Renal cortex interstitium (tissue), 11 donors: ENCODE measurements at regions not wholly inside any gene's neighbourhood (a gene's known extent, or its start where the extent isn't known, plus 50 kb on each side); places are given as distances from the start of the nearest gene placed in this dataset.
"Not testable (repeated sequence)": the region's sequence is repeated elsewhere in the genome, so short reads cannot be mapped to it uniquely, and the experiment has no call there.

Experiments used
- DNase-seq, 11 donors: peaks; one replicate each; pipeline ENCODE4 v3.0.0-alpha.2; 2013; ENCODE audit warnings: low read depth in 9 of 11, low spot score in 4 of 11; ENCODE audit errors: extremely low read depth in 1 of 11

DNA sequence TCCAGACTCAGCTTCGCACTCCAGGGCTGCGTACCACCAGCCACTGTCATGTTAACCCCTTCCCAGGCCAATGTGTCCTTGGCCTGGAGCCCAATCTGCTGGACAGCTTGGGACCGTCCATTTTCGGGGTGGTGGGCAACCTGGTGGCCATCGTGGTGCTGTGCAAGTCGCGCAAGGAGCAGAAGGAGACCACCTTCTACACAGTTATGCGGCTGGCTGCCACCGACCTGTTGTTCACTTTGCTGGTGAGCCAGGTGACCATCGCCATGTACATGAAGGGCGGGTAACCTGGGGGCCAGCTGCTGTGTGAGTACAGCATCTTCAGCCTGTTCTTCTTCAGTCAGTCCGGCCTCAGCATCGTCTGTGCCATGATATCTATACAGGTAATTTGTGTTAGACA is 90.3 kb upstream of the ZNG1F start:
- not testable (repeated sequence) for DNase-seq

DNA sequence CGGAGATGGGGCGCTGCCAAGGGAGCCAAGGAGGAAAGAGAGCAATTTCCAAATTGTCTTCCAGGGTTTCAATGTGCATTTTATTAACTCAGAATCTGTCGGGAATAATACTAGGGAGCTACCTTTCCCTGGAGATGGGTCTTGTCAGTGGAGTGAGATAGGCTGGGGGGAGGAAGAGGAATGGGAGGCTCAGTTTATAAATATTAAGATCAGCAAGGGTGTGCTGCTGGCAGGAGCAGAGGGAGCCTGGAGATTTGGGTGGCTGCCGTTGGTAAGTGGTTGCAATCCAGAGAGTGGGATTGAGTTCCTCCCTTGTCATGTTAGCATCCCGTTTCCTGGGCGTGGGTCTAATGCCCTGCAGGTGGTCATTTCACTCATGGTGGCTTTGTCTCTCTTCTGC is 89.9 kb upstream of the ZNG1F start:
- not testable (repeated sequence) for DNase-seq

DNA sequence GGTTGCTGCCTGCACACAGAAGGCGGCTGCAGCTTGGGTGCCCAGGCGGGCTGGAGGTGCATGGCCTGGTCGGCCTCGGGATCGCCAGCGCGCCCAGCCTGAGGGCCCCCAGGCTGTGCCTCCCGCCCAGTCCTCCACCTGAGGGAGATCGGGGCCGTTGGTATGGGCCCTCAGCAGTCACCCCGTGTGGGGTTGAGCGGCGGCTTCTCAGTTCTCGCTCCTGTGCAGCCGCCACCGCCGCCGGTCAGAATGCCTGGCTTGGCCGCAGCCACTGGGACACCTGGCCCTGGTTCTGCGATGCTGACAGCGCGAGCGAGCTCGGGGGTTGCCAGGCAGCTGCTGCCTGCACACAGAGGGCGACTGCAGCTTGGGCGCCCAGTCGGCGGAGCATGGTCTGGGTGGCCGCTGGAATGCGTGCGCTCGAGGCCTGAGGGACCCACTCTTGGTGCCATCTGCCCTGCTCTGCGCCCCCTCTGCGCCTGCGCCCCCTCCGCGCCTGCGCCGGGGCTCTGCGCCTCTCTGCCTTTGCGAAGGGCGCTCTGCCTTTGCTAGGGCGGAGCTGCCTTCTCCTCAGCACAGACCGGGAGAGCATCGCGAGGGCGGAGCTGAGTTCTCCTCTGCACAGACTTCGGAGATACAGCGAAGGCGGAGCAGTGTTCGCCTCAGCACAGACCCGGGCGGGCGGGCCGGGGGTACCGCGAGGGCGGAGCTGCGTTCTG is 84.6 kb upstream of the ZNG1F start:
- peak in 10 of 11 donors; percentile 17 to 55 (median 43) for DNase-seq

DNA sequence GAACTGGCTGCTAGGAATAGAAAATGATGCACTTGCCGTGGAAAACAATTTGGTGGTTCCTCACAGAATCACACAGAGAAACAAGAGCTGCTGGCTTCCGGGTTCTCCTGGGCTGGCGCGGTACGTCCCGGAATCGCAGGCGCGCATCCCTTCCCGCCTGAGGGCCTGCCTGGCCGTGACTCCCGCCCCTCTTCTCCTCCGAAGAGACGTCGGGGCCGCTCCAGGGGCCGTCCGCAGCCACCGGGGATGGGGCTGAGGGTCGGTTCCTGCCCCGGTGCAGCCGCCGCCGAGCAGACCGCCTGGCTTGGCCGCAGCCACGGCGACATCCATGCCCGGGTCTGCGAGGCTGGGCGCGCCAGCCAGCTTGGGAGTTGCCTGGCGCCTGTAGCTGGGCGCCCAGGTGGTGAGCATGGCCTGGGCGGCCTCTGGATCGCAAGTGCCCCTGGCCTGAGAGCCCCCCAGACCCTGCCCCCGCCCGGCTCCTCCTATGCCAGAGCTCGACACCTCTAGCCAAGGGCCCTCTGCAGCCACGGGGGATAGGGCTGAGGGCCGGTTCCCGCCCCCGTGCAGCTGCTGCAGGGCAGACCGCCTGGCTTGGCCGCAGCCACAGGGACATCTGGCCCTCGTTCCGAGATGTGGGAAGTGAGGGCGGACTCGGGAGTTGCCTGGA is 83.9 kb upstream of the ZNG1F start:
- DNase-seq = not testable (repeated sequence)

DNA sequence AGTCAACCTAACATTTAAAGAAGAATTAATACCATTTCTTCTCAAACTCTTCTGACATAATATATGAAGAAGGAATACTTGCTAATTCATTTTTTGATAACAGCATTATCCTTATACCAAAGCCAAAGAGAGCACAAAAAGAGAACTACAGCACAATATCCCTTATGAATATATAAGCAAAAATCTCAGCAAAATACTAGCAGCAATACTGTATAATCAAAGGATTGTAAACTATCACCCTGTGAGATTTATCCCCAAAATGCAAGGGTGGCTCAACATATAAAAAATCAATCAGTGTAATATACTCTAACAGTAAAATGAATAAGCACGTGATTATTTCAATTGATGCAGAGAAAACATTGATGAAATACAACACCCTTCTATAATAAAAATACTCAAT is 81.9 kb upstream of the ZNG1F start:
- not testable (repeated sequence) for DNase-seq

DNA sequence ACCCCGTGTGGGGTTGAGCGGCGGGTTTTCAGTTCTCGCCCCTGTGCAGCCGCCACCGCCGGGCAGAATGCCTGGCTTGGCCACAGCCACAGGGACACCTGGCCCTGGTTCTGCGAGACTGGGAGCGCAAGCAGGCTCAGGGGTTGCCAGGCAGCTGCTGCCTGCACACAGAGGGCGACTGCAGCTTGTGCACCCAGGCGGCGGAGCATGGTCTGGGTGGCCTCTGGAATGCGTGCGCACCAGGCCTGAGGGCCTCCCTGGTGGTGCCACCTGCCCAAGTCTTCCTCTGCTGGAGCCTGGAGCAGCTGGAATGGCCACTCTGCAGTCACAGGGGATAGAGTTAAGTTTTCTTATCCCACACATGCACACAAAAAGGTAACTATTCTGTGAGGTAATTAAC is 80.4 kb upstream of the ZNG1F start:
- peak in 8 of 11 donors; percentile 13 to 44 (median 30) for DNase-seq

DNA sequence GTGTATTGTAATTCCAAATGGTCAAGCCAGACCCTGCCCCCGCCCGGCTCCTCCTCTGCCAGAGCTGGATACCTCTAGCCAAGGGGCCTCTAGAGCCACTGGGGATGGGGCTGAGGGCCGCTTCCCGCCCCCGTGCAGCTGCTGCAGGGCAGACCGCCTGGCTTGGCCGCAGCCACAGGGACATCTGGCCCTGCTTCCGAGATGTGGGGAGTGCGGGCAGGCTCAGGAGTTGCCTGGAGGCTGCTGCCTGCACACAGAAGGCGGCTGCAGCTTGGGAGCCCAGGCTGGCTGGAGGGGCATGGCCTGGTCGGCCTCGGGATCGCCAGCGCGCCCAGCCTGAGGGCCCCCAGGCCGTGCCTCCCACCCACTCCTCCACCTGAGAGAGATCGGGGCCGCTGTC is 79.9 kb upstream of the ZNG1F start:
- not testable (repeated sequence) for DNase-seq

DNA sequence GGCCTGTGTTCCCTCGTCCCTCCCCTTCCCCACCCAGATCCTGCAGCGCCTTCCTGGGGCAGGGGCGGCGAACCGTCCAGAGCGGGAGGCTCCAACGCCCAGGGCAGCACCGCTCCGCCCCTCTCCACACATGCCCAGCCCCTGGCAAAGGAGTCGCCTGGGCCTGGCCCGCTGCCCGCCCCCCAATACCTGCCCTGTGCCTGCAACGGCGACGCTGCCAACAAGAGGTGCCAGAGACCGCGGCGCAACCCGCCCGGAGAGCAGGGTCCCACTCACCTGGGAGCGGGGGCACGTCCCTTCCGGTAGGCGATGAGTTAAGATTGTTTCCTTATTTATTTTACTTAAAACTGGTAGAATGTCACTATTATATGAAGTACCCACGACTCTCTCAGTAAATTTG is 77.5 kb upstream of the ZNG1F start:
- DNase-seq = peak in 1 of 11 donors; percentile 0

DNA sequence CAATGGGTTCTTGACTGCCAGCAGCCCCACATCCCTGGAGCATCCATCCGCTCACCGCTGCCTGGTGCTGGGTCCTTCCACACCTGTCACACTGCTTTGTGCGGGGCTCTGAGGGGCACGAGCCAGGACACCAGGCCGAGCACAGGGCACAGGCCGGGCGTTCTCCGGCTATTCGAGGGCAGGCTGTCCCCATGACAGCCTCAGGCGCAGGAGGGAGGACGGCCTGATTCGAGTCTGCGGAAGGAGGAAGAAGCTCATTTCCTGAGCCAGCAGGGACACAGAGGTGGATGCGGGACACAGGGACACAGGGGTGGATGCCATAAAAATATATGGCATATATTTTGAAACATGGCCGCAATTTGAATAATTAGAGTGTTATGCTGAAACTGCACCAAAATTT is 76.9 kb upstream of the ZNG1F start:
- not testable (repeated sequence) for DNase-seq

DNA sequence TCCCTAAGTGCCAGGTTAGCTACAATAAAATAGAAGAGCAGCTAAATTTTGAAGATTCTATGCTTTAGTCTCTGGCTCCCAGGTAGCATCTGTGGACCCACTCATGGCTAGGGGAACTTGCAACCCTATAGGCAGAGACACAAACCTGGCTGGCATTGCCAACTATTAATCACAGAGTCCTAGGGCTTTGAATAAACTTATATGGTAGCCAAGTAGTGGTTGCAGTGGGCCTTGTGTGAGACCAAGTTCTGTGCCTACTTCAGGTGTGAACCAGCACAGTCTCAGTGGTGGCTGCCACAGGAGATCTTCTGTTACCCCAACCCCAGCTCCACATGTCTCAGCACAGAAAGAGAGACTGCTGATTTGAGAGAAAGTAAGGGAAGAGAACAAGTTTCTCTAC is 62.9 kb upstream of the ZNG1F start:
- DNase-seq = not testable (repeated sequence)

DNA sequence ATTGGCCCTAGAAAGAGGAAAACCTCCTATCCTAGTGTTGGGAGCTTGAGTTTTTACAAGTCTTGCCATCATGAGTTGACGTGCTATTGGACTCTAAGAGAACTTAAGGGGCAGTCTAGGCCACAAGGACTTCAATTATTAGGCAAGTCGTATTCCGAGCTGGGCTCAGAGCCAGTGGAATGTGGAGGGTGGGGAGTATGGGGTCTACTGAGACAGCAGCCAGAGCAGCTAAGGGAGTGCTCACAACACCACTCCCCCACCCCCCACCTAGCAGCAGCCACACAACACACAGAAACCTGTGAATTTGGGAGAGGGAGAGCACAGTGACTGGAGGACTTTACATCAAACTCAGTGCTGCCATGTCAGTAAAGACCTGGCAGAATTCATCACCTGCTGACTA is 62.0 kb upstream of the ZNG1F start:
- DNase-seq = not testable (repeated sequence)

DNA sequence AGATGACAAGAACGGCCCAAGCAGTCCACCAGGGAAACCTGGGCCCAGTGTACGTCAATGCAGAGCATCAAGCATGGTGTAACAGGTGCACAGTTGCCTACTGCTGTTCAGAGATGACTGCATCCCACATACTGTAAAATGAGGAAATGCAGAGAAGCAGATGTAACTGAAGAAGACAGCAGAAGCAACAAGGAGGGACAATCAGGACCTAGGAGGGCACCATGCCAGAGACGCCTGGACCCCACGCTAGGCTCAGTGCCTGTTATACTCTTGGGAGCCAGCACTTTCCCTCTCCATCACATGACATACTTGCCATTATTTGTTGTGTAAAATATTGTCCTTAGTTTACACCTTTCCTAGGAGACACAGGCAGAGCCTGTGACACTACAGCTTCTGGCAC is 57.6 kb upstream of the ZNG1F start:
- DNase-seq = not testable (repeated sequence)
